ENCODE measurements at regions not wholly inside any gene's neighbourhood (a gene's known extent, or its start where the extent isn't known, plus 50 kb on each side); places are given as distances from the start of the nearest gene placed in this dataset.
"Not testable (repeated sequence)": the region's sequence is repeated elsewhere in the genome, so short reads cannot be mapped to it uniquely, and the experiment has no call there.

GRCh38 chr10:42533866-42534265, 104.5 kb downstream of the ZNF33B start:
- not testable (repeated sequence) for DNase-seq (ENCODE audit: low spot score)

GRCh38 chr10:42532996-42533395, 105.4 kb downstream of the ZNF33B start:
- DNase-seq (ENCODE audit: low spot score), result no peak

- no peak for DNase-seq (ENCODE audit: low spot score)
These were observed 115.3 kb downstream of the ZNF33B start for GRCh38 chr10:42523098-42523497.

GRCh38 chr10:42519761-42520460, 118.5 kb downstream of the ZNF33B start:
- no peak for DNase-seq (ENCODE audit: low spot score)

GRCh38 chr10:42519079-42519478, 119.3 kb downstream of the ZNF33B start:
- no peak for DNase-seq (ENCODE audit: low spot score)

- DNase-seq (ENCODE audit: low spot score), result no peak
These were observed 124.4 kb downstream of the ZNF33B start for GRCh38 chr10:42513921-42514320.

GRCh38 chr10:42491801-42492200, 146.6 kb downstream of the ZNF33B start:
- DNase-seq (ENCODE audit: low spot score), result no peak

GRCh38 chr10:42491001-42491592, 147.3 kb downstream of the ZNF33B start:
- DNase-seq (ENCODE audit: low spot score), result no peak

- no peak for DNase-seq (ENCODE audit: low spot score)
These were observed 148.0 kb downstream of the ZNF33B start for GRCh38 chr10:42490368-42490767.

GRCh38 chr10:42488416-42488815, 150.0 kb downstream of the ZNF33B start:
- DNase-seq (ENCODE audit: low spot score), result no peak

GRCh38 chr10:42482411-42482810, 156.0 kb downstream of the ZNF33B start:
- no peak for DNase-seq (ENCODE audit: low spot score)

- DNase-seq (ENCODE audit: low spot score), result no peak
These were observed 159.3 kb downstream of the ZNF33B start for GRCh38 chr10:42479057-42479456.

GRCh38 chr10:42477170-42477569, 161.2 kb downstream of the ZNF33B start:
- no peak for DNase-seq (ENCODE audit: low spot score)

GRCh38 chr10:42476101-42476500, 162.3 kb downstream of the ZNF33B start:
- no peak for DNase-seq (ENCODE audit: low spot score)

- DNase-seq (ENCODE audit: low spot score), result no peak
These were observed 162.9 kb downstream of the ZNF33B start for GRCh38 chr10:42475168-42476098.

- no peak for DNase-seq (ENCODE audit: low spot score)
These were observed 184.1 kb downstream of the ZNF33B start for GRCh38 chr10:42454313-42454712.

- DNase-seq (ENCODE audit: low spot score), result no peak
These were observed 207.3 kb downstream of the ZNF33B start for GRCh38 chr10:42431095-42431494.

- no peak for DNase-seq (ENCODE audit: low spot score)
These were observed 209.8 kb downstream of the ZNF33B start for GRCh38 chr10:42428534-42428933.

GRCh38 chr10:42422911-42423310, 215.5 kb downstream of the ZNF33B start:
- DNase-seq (ENCODE audit: low spot score), result no peak

GRCh38 chr10:42421812-42422211, 216.6 kb downstream of the ZNF33B start:
- DNase-seq (ENCODE audit: low spot score), result no peak

GRCh38 chr10:42419789-42420188, 218.6 kb downstream of the ZNF33B start:
- no peak for DNase-seq (ENCODE audit: low spot score)

GRCh38 chr10:42380926-42381547, 257.3 kb downstream of the ZNF33B start:
- DNase-seq (ENCODE audit: low spot score), result no peak

Measured in germinal center (tissue), 1 donor.